Esophagus squamous epithelium (tissue), 5 donors: ENCODE measurements at regions not wholly inside any gene's neighbourhood (a gene's known extent, or its start where the extent isn't known, plus 50 kb on each side); places are given as distances from the start of the nearest gene placed in this dataset.

ENCODE experiments used
- DNase-seq: peaks from one replicate; lab custom pipeline; 2025; lab: John Stamatoyannopoulos, UW
- H3K27ac ChIP-seq, 4 donors: fragments of 200-600 bp; sonication (generic); one replicate each; pipeline ENCODE4 v1.5.1; 2016 to 2019; ENCODE audit warnings: mild to moderate bottlenecking in 1 of 4
- H3K27me3 ChIP-seq, 4 donors: fragments of 200-600 bp; sonication (generic); 1 replicate in 3 of 4; 2 replicates in 1 of 4; pipeline versions ENCODE4 v1.5.1 to v1.6.0; 2017 to 2021; ENCODE audit warnings: antibody characterized with exemption in 1 of 4
- H3K36me3 ChIP-seq, 3 donors: fragments of 200-600 bp; sonication (generic); one replicate each; pipeline ENCODE4 v1.5.1; 2016 to 2019
- H3K4me1 ChIP-seq, 3 donors: fragments of 200-600 bp; sonication (generic); one replicate each; pipeline ENCODE4 v1.5.1; 2017 to 2019
- H3K4me3 ChIP-seq, 4 donors: fragments of 200-600 bp; sonication (generic); 1 replicate in 3 of 4; 2 replicates in 1 of 4; pipeline ENCODE4 v1.5.1; 2016 to 2019; ENCODE audit warnings: mild to moderate bottlenecking in 2 of 4, moderate library complexity in 1 of 4
- H3K9me3 ChIP-seq, 3 donors: fragments of 200-600 bp; sonication (generic); one replicate each; pipeline ENCODE4 v1.5.1; 2016 to 2019
- CTCF ChIP-seq, 6 experiments: fragments of 450-650 bp in 4 of 6; fragments of 200-600 bp in 2 of 6; sonication (generic) in 2 of 6; IDR thresholded peaks; one replicate each; pipeline ENCODE4 v1.5.1; 2016 to 2019; ENCODE audit warnings: antibody characterized with exemption in 6 of 6, mild to moderate bottlenecking in 4 of 6, moderate library complexity in 4 of 6
- POLR2A ChIP-seq, 4 donors: fragments of 450-650 bp; IDR thresholded peaks; one replicate each; pipeline ENCODE4 v1.6.1; 2017; ENCODE audit warnings: antibody characterized with exemption in 4 of 4, mild to moderate bottlenecking in 4 of 4, moderate library complexity in 3 of 4
- WGBS, 2 donors: methylation state at CpG; one replicate each; pipeline ENCODE4 v1.1.5; 2018; 5-methylcytosine and 5-hydroxymethylcytosine counted together
- intact Hi-C: fragments of 100-400 bp; cut with DNase I; formaldehyde crosslinking; loops from one replicate; pipeline ENCODE4 v1.15.0; 2022
- donor health status: DM: yes; HTN: yes; CAD: no.

- intact Hi-C loops = no loop called here
- Histone ChIP-seq H3K36me3 (no peaks in the 10 kb centered on the region), H3K4me3 (no peak overlapping the region), H3K27ac (peak overlapping the region in 1 of 4 donors; percentile 48), H3K4me1 (peaks cover 0 to 18% (median 0%) of the 10 kb centered on the region in 3 donors), H3K27me3 (no peaks in the 10 kb centered on the region), H3K9me3 (no peaks in the 10 kb centered on the region)
- no peak for TF ChIP-seq POLR2A (IDR thresholded peaks at IDR 0.05)
- no peak for TF ChIP-seq CTCF (IDR thresholded peaks at IDR 0.05)
- no peak for DNase-seq
These were observed 51.0 kb upstream of the DSC1 start for GRCh38 chr18:31213641-31214040.

- H3K4me1 ChIP-seq = peaks cover 0 to 6% (median 0%) of the 10 kb centered on the region in 3 donors
- peaks cover 0 to under 1% (median 0%) of the 10 kb centered on the region in 3 donors for H3K9me3 ChIP-seq
- H3K27ac ChIP-seq = peak overlapping the region in 1 of 4 donors; percentile 40
- intact Hi-C loops = no loop called here
- DNase-seq = no peak
- no peak overlapping the region for H3K4me3 ChIP-seq
- H3K36me3 ChIP-seq = no peaks in the 10 kb centered on the region
- H3K27me3 ChIP-seq = no peaks in the 10 kb centered on the region
- WGBS, 2 donors = 57 to 71% methylated on average over 8 to 12 of the region's 12 CpGs
- no peak for TF ChIP-seq CTCF (IDR thresholded peaks at IDR 0.05)
- no peak for TF ChIP-seq POLR2A (IDR thresholded peaks at IDR 0.05)
These were observed 54.6 kb upstream of the DSC1 start for GRCh38 chr18:31217038-31217849.

GRCh38 chr18:31218671-31219383, 56.2 kb upstream of the DSC1 start:
- 91 to 93% methylated on average over 4 of the region's 4 CpGs for WGBS, 2 donors
- DNase-seq = no peak
- Histone ChIP-seq H3K4me1 (no peaks in the 10 kb centered on the region), H3K27ac (no peak overlapping the region), H3K36me3 (no peaks in the 10 kb centered on the region), H3K27me3 (no peaks in the 10 kb centered on the region), H3K9me3 (peaks cover 0 to 5% (median 0%) of the 10 kb centered on the region in 3 donors), H3K4me3 (no peak overlapping the region)
- TF ChIP-seq CTCF (IDR thresholded peaks at IDR 0.05) (no peak), POLR2A (IDR thresholded peaks at IDR 0.05) (no peak)
- intact Hi-C loops = no loop called here

GRCh38 chr18:31219395-31219794, 56.7 kb upstream of the DSC1 start:
- Histone ChIP-seq H3K9me3 (peaks cover 0 to 5% (median 0%) of the 10 kb centered on the region in 3 donors), H3K36me3 (no peaks in the 10 kb centered on the region), H3K4me3 (no peak overlapping the region), H3K4me1 (no peaks in the 10 kb centered on the region), H3K27ac (no peak overlapping the region), H3K27me3 (no peaks in the 10 kb centered on the region)
- TF ChIP-seq CTCF (IDR thresholded peaks at IDR 0.05) (no peak), POLR2A (IDR thresholded peaks at IDR 0.05) (no peak)
- intact Hi-C loops = no loop called here
- 79 to 81% methylated on average over 2 of the region's 2 CpGs for WGBS, 2 donors
- no peak for DNase-seq

GRCh38 chr18:31223371-31223770, 60.7 kb upstream of the DSC1 start:
- TF ChIP-seq CTCF (IDR thresholded peaks at IDR 0.05) (no peak), POLR2A (IDR thresholded peaks at IDR 0.05) (no peak)
- 86 to 91% methylated on average over 6 of the region's 6 CpGs for WGBS, 2 donors
- intact Hi-C loops = no loop called here
- peaks cover 0 to under 1% (median 0%) of the 10 kb centered on the region in 3 donors for H3K4me1 ChIP-seq
- H3K36me3 ChIP-seq = no peaks in the 10 kb centered on the region
- peaks cover 0 to 5% (median 0%) of the 10 kb centered on the region in 3 donors for H3K9me3 ChIP-seq
- no peaks in the 10 kb centered on the region for H3K27me3 ChIP-seq
- no peak for DNase-seq
- no peak overlapping the region for H3K4me3 ChIP-seq
- H3K27ac ChIP-seq = no peak overlapping the region
